Skin of body (tissue), 1 donor: ENCODE measurements at regions not wholly inside any gene's neighbourhood (a gene's known extent, or its start where the extent isn't known, plus 50 kb on each side); places are given as distances from the start of the nearest gene placed in this dataset.

Source experiments
- DNase-seq: peaks from one replicate; lab custom pipeline; 2025; lab: John Stamatoyannopoulos, UW

DNA sequence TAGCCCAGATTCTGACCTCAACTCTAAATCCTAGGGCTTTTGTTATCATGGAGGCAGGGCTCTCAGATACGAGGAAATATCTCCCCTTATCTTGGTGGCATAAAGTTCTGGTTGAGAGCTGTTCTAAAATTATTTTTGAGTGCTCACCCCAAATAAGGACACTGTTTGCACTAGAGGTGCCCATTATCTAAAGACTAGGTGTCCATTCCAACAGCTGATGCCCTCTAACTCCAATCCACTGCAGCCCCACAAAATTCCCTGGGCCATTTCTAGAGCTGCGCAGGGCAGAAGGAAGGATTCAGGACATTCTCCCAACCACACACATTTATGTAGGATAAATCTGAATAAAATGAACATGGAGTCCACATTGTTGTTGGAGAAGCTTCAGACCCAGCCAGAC is 301.9 kb downstream of the FGFR2 start:
- no peak for DNase-seq

- DNase-seq, result no peak
Observed at GRCh38 chr10:121296881-121297585, 301.2 kb downstream of the FGFR2 start.

- no peak for DNase-seq
Observed at GRCh38 chr10:121300723-121301122, 297.5 kb downstream of the FGFR2 start.

DNA sequence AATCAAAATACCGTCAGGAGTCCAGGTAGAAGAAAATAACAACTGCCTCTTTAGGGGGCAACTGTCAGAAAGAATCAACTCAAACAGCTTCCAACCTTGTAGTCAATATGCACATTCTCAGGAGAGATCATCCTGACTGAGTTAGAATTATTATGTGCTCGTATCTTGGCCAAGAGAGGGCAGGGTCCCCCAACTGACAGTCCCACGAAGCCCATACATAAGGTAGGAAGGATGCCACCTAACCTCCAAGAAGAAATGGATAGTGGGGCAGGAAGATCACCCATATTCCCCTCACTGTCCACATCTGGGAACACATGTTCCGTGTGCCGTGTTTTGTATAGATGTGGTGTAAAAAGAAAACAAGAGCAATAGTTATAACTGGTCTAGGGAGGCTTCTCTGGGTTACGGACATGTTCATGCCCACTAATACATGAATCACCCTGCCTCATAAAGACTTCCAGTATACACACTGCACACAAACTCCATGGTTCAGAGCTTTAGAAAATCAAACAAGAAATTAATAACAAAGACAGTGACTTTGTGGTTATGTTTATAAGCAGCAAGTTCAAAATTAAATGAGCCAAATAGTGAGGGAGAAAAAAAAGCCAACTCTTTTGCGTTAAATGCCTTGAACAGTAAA is 295.6 kb downstream of the FGFR2 start:
- DNase-seq, result no peak

DNA sequence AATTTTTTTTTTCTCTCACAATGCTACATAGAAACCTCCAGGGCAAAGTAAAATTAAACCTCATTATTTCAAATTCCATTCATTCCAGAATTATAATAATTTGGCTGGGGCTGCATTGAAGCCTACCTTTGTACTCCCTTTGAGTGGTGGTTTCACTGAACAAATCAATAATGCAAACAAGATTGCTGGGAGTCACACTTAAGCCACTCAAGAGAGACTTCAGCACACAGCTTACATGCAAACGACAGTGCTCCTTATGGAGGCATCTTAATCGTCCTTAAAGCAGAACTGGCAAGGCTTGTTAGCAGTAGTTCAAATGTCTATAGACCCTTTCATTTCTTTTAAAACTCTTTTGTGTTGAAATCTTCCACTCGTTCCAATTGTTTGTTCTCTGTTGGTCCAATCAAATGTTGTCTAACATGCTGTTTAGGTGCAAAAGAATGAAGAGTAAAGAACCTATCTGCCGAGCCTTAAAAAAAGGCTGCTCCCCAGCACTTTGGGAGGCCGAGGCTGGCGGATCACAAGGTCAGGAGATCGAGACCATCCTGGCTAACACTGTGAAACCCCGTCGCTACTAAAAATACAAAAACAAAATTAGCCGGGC is 294.9 kb downstream of the FGFR2 start:
- DNase-seq, result no peak

DNA sequence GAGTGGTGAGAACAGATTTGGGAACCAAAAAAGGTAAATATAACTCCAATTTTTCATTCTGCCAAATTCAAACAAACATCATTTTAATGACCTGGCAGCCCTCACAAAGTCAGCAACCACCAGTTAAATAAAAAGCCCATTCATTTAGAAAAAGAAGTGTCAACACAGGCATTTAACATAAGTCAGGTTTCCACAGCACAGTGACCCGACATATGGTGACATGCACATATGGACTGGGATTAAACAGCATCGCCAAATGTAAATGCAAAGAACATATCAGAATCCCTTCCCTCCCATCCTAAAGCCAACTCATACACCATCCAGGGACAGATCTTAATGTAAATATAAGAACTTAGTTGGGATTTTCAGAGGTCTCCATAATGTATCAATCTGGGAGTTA is 293.2 kb downstream of the FGFR2 start:
- no peak for DNase-seq

DNA sequence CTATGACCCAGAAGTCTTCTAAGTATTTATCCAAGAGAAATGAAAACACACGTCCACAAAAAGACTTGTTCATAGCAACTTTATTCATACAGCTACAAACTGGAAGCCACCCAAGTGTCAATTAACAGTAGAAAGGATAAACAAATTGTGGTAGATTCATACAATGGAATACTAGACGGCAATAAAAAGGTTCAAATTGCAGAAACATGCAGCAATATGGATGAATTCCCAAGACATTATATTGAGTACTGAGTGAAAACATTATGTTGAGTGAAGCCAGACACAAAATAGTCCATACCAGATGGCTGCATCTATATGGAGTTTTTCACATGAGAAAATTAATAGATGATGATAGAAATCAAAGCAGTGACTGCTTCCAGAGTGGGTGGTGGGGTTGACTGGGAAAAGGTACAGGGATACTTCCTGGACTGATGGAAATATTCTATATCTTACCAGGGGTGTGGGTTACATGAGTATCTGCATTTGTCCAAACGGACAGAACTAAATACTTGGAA is 292.0 kb downstream of the FGFR2 start:
- no peak for DNase-seq

DNA sequence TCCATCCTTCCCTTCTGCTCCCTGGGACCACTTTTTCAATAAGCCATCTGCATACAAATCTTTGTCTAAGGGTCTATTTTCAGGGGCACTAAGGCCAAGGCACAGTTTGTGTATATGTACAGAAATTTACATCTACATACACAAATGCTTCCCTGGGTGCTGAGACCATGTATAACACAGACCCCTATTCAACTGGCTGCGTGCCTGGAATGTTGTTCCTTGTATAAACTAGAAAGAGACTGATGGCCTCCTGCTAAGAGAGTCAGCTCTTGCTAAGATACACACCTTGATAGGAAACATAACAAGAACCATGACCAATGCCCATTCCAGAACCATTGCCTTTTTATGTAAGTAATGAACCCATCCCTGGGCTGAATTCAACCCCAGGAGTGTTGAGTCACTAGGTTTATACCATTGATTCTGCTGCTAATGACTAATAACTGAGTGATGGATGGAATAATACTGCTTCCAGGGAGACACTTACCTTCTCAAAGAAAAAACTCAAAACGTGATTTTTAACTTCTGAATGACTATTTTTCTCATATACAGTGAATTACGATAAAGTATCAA is 290.7 kb downstream of the FGFR2 start:
- DNase-seq, result no peak

DNA sequence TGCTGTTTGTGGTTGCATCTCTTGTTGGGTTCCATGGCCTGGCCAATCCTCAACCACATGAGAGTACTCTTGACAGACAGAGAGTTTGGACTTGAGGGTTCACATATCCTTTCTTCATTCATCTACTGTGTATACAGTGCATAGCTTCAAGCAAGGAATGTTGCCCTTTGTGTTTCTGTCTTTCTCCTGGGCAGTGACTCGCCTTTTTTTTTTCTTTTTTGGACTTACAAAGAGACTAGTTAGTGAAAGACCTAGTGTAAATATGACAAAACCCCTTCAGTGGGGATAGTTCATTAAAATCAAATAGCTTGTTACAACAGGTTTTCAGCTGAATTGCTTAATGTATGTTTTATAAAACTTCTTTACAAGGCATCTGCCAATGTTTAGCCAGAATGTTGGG is 290.2 kb downstream of the FGFR2 start:
- no peak for DNase-seq

GRCh38 chr10:121309164-121309563 is 289.1 kb downstream of the FGFR2 start:
- no peak for DNase-seq

- no peak for DNase-seq
Observed at GRCh38 chr10:121310151-121310711, 288.0 kb downstream of the FGFR2 start.

DNA sequence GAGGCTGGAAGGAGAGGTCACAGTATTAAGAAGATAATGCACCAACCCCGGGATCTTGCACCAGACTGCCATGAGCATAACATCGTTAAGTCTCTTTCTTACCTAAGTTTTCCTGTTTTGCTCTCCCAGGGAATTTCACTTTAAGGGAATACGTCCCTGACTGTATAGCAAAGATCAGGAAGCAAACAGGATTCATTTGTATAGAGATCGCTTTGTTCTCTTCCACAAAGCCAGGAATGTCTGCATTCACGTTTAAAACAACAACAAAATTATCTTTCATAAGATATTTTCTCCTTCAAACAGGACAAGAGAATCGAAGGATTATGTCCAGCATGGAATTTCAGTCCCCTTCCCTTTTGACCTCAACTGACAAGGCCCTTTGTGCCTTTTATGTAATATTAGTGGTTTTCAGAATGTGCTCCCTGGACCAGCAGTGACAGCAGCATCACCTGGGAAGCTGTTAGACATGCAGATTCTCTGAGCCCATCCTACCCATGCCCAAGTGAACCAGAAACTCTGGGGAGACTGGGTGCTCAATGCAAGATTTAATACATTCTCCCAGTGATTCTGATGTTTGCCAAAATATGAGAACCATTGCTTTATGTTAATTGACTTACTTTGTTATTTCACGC is 286.3 kb downstream of the FGFR2 start:
- no peak for DNase-seq

DNA sequence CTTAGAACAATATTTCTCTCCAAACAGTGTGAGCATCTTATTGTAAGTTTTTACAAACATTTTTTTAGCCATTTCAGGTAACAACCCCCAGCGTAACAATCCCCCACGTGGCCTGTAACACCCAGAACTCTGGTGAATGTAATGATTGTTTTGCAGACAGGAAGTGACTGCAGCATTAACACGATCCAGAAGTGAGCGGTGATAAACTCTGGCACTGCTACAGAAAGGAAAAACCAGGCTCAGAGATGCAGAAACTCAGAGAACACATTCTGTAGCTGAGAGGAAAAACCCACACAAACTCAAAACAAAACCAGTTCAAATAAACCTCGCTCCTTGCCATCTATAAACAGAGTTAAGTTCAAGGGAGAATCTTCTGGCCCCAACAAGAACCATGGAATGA is 285.7 kb downstream of the FGFR2 start:
- DNase-seq, result peak; percentile 17

GRCh38 chr10:121313119-121313875 is 284.9 kb downstream of the FGFR2 start:
- no peak for DNase-seq

DNA sequence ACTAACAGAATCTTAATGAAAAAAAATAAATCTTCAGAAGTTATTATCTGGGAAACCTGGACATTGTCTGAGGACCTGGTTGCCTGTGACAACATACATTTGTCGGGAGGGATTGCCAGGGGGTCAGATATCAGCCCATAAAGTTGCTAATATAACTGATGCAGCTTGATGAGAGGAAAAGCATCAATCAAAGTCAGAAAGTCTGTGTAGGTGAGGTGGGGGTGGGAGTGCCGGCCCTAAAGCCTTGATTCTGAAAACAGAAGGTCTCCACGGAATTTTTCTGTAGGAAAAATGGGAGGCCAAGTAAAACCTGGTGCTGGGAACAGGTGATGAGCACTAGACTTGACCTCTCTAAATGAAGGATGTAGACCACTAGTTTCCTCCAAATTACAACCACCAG is 281.8 kb downstream of the FGFR2 start:
- no peak for DNase-seq

DNA sequence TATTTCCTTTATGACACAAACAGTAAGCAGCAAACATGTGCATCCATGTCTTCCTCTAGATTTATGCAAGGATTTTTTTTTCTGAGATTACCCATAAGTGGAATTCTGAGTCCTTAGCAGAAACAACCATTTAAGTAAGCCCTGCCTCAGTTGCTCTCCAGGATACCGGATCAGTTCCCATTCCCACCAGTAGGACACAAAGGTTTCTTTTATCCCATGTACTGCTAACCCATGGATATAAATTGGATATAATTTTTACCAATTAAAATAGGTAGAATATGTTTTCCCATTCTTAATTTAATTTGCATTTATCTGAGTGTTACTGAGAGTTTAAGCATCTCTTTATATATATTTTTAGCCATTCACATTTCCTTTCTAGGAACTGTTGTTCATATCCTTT is 280.9 kb downstream of the FGFR2 start:
- DNase-seq, result no peak

DNA sequence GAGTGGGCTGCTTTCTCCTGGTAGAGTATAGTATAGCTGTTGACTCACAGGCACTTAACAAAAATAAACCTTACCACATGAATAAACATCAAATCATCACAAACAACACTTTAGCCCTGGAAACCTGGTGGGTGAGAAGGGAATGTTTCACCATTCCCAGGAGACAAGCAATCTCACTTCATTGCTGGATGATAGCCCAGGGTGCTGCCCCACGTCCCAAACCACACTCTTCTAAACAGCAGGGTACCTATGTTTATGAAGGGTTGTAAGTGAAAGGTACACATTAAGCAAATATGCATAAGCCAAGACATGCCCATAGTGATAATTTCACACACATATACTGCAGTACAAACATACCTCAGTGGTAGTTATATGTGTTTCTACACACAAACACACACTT is 276.2 kb downstream of the FGFR2 start:
- DNase-seq, result no peak

- no peak for DNase-seq
Observed at GRCh38 chr10:121322776-121323175, 275.5 kb downstream of the FGFR2 start.

DNA sequence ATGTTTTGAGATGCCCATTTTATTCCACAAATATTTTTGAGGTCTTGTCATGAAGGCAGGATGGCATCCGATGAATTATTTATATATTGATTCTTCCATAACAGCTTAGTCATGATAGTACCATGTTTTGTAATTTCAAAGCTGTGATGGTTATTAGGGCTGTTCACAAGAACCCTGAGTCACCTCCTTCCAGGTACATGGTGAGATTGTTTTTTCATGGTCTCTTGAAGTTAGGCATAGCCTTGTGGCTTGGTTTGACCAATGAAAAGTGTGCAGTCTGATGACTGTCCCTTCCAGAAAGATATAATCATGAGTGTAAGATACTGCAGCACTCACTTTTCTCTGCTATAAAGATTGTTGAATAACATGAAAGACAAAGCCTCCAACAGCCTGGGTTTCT is 274.8 kb downstream of the FGFR2 start:
- DNase-seq, result no peak

DNA sequence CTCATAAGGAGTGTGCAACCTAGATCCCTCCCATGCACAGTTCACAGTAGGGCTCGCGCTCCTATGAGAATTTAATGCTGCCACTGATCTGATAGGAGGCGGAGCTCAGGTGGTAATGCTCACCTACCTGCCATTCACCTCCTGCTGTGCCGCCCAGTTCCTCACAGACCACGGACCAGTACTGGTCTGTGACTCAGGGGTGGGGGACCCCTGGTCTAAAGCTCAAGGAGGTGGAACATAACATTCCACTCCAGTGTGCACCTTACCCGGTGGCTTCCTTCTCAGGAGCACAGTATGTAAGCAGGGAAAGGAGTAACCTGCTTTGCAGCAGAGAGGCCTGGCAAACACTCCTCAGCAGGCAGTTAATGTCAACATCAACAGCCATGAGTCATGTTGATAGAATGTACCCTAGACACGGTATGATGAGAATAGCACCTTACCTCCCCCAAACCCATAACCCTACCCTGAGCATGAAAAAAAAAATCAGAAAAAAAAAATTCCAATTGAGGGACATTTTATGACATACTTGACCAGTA is 273.5 kb downstream of the FGFR2 start:
- no peak for DNase-seq
